WTC11 (cell line): ENCODE measurements at regions not wholly inside any gene's neighbourhood (a gene's known extent, or its start where the extent isn't known, plus 50 kb on each side); places are given as distances from the start of the nearest gene placed in this dataset.

Experiments used
- CTCF ChIP-seq: fragments of 200-600 bp; IDR thresholded peaks from 2 replicates; pipeline ENCODE4 v1.8.0; 2022; ENCODE audit warnings: antibody characterized with exemption
- GABPB1 ChIP-seq: sonication (generic); formaldehyde crosslinking; IDR thresholded peaks from 2 replicates; pipeline ENCODE4 v1.8.1; 2023; ENCODE audit warnings: mild to moderate bottlenecking, missing genetic modification reagents
- SMAD3 ChIP-seq: sonication (generic); formaldehyde crosslinking; IDR thresholded peaks from 2 replicates; pipeline ENCODE4 v1.8.0; 2022; ENCODE audit warnings: missing genetic modification reagents, mild to moderate bottlenecking, borderline replicate concordance
- SP1 ChIP-seq: sonication (generic); formaldehyde crosslinking; conservative IDR thresholded peaks from 2 replicates; pipeline ENCODE4 v1.8.1; 2022; ENCODE audit warnings: missing genetic modification reagents
- ZNF121 ChIP-seq: sonication (generic); formaldehyde crosslinking; IDR thresholded peaks from 2 replicates; pipeline ENCODE4 v1.8.0; 2023; ENCODE audit warnings: missing genetic modification reagents
- ZSCAN18 ChIP-seq: fragments of 250-450 bp; sonication (Bioruptor Pico); IDR thresholded peaks from 2 replicates; pipeline ENCODE4 v2.1.2; 2022; ENCODE audit warnings: mild to moderate bottlenecking, moderate library complexity

- TF ChIP-seq CTCF (no peak), ZSCAN18 (CRISPR knock-in tag) (no peak), GABPB1 (CRISPR knock-in tag) (no peak), SMAD3 (no peak), ZNF121 (CRISPR knock-in tag) (no peak), SP1 (no peak)
These were observed 97.4 kb downstream of the C12orf75 start for GRCh38 chr12:105427883-105428282.
